Neural progenitor cell (in vitro differentiated cells): ENCODE measurements at regions not wholly inside any gene's neighbourhood (a gene's known extent, or its start where the extent isn't known, plus 50 kb on each side); places are given as distances from the start of the nearest gene placed in this dataset.

Source experiments
- CTCF ChIP-seq: fragments of 200-600 bp; sonication (generic); IDR thresholded peaks from 2 replicates; pipeline ENCODE4 v1.5.1; 2017; ENCODE audit warnings: antibody characterized with exemption, mild to moderate bottlenecking
- EZH2phosphoT487 ChIP-seq: fragments of 200-600 bp; sonication (generic); IDR thresholded peaks from 2 replicates; pipeline ENCODE4 v1.6.1; 2017; ENCODE audit warnings: antibody characterized with exemption

DNA sequence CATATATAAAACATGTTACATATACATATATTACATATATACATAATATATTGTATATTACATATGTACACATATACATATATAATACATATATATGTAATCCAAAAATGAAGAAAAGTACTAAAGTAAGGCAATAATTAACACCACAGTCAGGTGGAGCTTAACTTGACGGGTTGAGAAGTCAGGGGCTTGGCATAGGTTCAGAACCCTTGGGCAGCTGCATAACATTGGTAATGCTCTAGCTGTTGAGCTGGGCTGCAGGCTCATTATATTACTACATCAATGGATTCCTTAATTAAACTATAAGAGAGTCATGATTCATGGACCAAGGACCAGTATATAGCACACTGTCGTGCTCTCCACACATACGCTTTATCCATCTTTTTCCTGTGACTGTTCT lies 435.2 kb upstream of the ADAMTS16 start:
- no peak for TF ChIP-seq EZH2phosphoT487
- TF ChIP-seq CTCF: no peak
